ENCODE measurements at regions not wholly inside any gene's neighbourhood (a gene's known extent, or its start where the extent isn't known, plus 50 kb on each side); places are given as distances from the start of the nearest gene placed in this dataset.

DNA sequence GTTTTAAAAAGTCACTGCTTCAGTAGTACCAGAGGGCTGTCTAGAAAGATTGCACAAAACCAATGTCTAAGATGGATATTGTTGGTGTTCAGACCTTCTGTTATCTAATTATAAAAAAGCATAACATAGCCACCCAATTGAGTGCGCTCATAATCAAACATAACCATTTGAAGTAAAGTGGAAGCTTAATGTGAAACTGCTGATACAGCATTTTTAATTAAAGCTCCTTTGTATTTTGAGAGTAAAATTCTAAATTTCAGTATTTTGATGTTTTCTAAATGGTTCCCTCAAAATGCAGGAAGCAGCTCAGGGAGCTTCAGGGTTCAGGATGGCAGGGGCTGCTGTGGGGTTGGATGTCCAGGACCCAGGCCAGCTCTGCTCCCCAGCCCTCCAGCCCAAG, 291.8 kb upstream of the ZFP64 start:
- Histone ChIP-seq H3K36me3 (no peaks in the 10 kb centered on the region), H3K9me3 (no peaks in the 10 kb centered on the region), H3K4me3 (no peak overlapping the region), H3K4me1 (no peaks in the 10 kb centered on the region), H3K27ac (no peak overlapping the region), H3K27me3 (no peaks in the 10 kb centered on the region)
- intact Hi-C loops (cut with DNase I; ENCODE audit: low total_unique reads), result no loop called here
- DNase-seq, result no peak
- TF ChIP-seq, protein P1, sequence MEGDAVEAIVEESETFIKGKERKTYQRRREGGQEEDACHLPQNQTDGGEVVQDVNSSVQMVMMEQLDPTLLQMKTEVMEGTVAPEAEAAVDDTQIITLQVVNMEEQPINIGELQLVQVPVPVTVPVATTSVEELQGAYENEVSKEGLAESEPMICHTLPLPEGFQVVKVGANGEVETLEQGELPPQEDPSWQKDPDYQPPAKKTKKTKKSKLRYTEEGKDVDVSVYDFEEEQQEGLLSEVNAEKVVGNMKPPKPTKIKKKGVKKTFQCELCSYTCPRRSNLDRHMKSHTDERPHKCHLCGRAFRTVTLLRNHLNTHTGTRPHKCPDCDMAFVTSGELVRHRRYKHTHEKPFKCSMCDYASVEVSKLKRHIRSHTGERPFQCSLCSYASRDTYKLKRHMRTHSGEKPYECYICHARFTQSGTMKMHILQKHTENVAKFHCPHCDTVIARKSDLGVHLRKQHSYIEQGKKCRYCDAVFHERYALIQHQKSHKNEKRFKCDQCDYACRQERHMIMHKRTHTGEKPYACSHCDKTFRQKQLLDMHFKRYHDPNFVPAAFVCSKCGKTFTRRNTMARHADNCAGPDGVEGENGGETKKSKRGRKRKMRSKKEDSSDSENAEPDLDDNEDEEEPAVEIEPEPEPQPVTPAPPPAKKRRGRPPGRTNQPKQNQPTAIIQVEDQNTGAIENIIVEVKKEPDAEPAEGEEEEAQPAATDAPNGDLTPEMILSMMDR (IDR thresholded peaks at IDR 0.05), result no peak

DNA sequence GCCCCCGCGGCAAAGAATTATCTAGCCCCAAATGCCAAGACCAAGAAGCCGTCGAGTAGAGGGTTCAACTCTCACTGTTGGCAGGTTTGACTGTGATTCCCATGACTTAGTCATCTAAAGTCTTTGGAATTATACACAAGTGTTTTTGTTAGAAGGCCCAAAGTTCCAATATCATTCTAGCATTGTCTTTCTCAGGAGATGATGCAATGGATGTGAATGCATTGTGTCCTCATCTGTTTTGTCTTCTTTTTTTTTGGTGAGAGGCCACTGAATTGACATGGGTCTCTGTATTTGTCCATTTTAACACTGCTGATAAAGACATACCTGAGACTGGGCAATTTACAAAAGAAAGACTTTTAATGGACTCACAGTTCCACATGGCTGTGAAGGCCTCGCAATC, 290.5 kb upstream of the ZFP64 start:
- intact Hi-C loops (cut with DNase I; ENCODE audit: low total_unique reads), result no loop called here

DNA sequence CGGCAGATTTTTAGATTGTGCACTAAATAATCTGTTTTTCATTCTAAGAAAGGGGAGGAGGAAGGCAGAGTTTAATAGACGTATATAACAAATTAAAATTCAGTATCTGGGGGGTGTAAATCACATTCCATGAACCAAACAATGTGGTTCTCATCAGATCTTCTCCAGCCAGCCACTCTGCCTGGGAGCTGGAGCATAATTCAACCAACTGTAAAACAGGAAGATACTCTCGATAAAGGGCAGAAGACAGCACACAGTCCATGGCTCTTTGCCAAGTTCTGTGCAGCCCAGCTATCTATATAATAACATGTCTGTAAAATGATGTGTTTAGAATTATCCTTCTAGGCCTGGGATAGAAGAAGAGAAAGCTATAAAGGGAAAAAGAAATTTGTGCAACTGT, 289.9 kb upstream of the ZFP64 start:
- no peak for DNase-seq
- TF ChIP-seq, protein P1 (IDR thresholded peaks at IDR 0.05), result no peak
- Histone ChIP-seq H3K9me3 (no peaks in the 10 kb centered on the region), H3K4me1 (no peaks in the 10 kb centered on the region), H3K4me3 (no peak overlapping the region), H3K27ac (no peak overlapping the region), H3K27me3 (no peaks in the 10 kb centered on the region), H3K36me3 (no peaks in the 10 kb centered on the region)
- intact Hi-C loops (cut with DNase I; ENCODE audit: low total_unique reads), result no loop called here

More for the DNA sequence above, 290.5 kb upstream of the ZFP64 start:
- DNase-seq, result no peak
- Histone ChIP-seq H3K27me3 (no peaks in the 10 kb centered on the region), H3K9me3 (no peaks in the 10 kb centered on the region), H3K4me1 (no peaks in the 10 kb centered on the region), H3K36me3 (no peaks in the 10 kb centered on the region), H3K4me3 (no peak overlapping the region), H3K27ac (no peak overlapping the region)
- TF ChIP-seq, protein P1 (IDR thresholded peaks at IDR 0.05), result no peak

DNA sequence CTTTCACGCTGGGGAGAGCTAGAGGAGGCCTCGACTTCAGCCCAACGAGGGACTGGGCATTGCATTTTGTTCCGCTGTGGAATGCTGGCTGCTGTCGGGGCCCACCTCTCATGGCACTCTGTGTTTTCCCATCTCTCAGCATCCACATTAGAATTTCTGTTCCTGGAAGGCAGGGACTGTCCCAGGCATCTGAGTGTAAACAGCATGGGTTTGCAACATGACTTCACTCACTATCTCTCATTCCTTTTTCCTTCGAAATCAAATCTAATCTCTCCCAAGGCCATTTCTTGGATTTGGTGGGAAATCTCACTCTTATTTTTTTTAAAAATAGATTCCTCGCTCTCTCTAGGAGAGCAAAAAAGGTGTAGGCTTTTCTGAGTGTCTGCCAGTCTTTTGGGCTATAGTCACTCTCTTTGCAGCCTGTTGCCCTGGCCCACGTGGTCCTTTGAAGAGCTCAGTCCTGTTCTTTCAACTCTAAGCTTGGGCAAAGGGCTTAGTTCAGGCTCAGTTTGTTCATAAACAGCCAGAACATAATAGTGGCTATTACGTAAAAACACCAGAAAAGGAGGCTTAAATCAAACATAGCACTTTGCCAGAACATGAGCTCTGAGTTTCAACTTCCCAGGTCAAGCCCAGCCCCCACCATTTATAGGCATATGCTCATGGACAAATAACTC, 284.6 kb upstream of the ZFP64 start:
- Histone ChIP-seq H3K4me3 (no peak overlapping the region), H3K27me3 (no peaks in the 10 kb centered on the region), H3K27ac (no peak overlapping the region), H3K4me1 (no peaks in the 10 kb centered on the region), H3K36me3 (no peaks in the 10 kb centered on the region), H3K9me3 (no peaks in the 10 kb centered on the region)
- DNase-seq, result no peak
- TF ChIP-seq, protein P1 (IDR thresholded peaks at IDR 0.05), result no peak
- intact Hi-C loops (cut with DNase I; ENCODE audit: low total_unique reads), result no loop called here

DNA sequence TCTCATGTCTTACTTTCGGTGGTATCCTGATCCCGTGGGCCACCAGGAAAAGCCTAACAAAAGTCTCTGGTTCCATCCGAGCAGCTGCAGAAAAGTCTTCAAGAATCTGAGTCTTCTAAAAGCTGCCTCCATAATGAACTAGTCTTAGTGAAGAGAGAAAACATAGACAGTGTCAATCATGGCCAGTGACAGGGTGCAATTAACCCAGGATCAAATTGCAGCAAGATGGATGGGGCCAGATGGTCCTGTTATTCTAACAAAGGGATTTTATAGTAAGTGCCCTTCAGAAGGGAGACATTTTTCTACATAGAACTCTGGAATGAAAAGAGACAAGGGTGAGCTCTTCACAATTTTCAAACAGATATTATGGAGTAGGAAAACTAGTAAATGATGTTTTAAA, 281.6 kb upstream of the ZFP64 start:
- no peak for DNase-seq
- H3K4me3 ChIP-seq, result no peak overlapping the region
- intact Hi-C loops (cut with DNase I; ENCODE audit: low total_unique reads), result no loop called here
- no peaks in the 10 kb centered on the region for H3K4me1 ChIP-seq
- H3K27ac ChIP-seq, result no peak overlapping the region
- no peaks in the 10 kb centered on the region for H3K9me3 ChIP-seq
- no peaks in the 10 kb centered on the region for H3K27me3 ChIP-seq
- H3K36me3 ChIP-seq, result no peaks in the 10 kb centered on the region
- TF ChIP-seq, protein P1 (IDR thresholded peaks at IDR 0.05), result no peak

DNA sequence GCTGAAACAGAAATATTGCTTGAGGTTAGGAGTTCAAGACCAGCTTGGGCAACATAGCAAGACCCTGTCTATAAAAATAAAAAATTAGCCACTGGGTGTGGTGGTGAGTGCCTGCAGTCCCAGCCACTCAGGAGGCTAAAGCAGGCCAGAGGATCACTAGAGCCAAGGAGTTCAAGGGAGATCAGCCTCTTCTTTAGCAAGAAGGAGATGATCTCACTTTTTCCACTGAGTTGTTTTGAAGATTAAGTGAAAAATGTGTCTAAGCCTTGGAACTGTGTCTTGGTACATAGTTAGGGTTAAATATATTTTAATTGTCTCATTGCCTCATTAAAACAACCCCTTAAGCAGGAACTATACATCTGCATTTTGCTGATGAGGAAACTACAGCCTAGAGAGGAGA, 279.0 kb upstream of the ZFP64 start:
- Histone ChIP-seq H3K36me3 (no peaks in the 10 kb centered on the region), H3K9me3 (no peaks in the 10 kb centered on the region), H3K27ac (no peak overlapping the region), H3K4me3 (no peak overlapping the region), H3K4me1 (no peaks in the 10 kb centered on the region), H3K27me3 (no peaks in the 10 kb centered on the region)
- TF ChIP-seq, protein P1 (IDR thresholded peaks at IDR 0.05), result no peak
- intact Hi-C loops (cut with DNase I; ENCODE audit: low total_unique reads), result no loop called here
- no peak for DNase-seq

All from tibial artery (tissue), 4 donors.